ENCODE measurements at regions not wholly inside any gene's neighbourhood (a gene's known extent, or its start where the extent isn't known, plus 50 kb on each side); places are given as distances from the start of the nearest gene placed in this dataset.

- TF ChIP-seq, protein P1, sequence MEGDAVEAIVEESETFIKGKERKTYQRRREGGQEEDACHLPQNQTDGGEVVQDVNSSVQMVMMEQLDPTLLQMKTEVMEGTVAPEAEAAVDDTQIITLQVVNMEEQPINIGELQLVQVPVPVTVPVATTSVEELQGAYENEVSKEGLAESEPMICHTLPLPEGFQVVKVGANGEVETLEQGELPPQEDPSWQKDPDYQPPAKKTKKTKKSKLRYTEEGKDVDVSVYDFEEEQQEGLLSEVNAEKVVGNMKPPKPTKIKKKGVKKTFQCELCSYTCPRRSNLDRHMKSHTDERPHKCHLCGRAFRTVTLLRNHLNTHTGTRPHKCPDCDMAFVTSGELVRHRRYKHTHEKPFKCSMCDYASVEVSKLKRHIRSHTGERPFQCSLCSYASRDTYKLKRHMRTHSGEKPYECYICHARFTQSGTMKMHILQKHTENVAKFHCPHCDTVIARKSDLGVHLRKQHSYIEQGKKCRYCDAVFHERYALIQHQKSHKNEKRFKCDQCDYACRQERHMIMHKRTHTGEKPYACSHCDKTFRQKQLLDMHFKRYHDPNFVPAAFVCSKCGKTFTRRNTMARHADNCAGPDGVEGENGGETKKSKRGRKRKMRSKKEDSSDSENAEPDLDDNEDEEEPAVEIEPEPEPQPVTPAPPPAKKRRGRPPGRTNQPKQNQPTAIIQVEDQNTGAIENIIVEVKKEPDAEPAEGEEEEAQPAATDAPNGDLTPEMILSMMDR (IDR thresholded peaks at IDR 0.05; ENCODE audit: extremely low read depth in 1 of 2, insufficient read depth in 1 of 2, low read depth in 1 of 2, low read length in 2 of 2) = no peak
- TF ChIP-seq POLR2A (IDR thresholded peaks at IDR 0.05; ENCODE audit: low read depth, low read length) (no peak), POLR2AphosphoS5 (IDR thresholded peaks at IDR 0.05; ENCODE audit: insufficient read depth, low read depth, low read length) (no peak)
These were observed 134.1 kb upstream of the SATB2 start for GRCh38 chr2:199591826-199592225.

All from endothelial cell of umbilical vein (primary cell).